ENCODE measurements at regions not wholly inside any gene's neighbourhood (a gene's known extent, or its start where the extent isn't known, plus 50 kb on each side); places are given as distances from the start of the nearest gene placed in this dataset.

GRCh38 chr18:70762812-70763211, 474.0 kb downstream of the SOCS6 start:
- no peak overlapping the region for H3K4me3 ChIP-seq (ENCODE audit: low read depth, poor library complexity, severe bottlenecking)
- no peak for DNase-seq (ENCODE audit: low spot score in 2 of 2)
- no peak for TF ChIP-seq POLR2A (IDR thresholded peaks at IDR 0.05)
- TF ChIP-seq CTCF (IDR thresholded peaks at IDR 0.05): no peak
- intact Hi-C loops (cut with DNase I; ENCODE audit: low total_unique reads): no loop called here
- 77 to 80% methylated on average over 4 of the region's 4 CpGs for WGBS, 2 donors

GRCh38 chr18:70758780-70759179, 469.9 kb downstream of the SOCS6 start:
- intact Hi-C loops (cut with DNase I; ENCODE audit: low total_unique reads): no loop called here
- WGBS, 2 donors: 84 to 90% methylated on average over 6 of the region's 6 CpGs
- no peak overlapping the region for H3K4me3 ChIP-seq (ENCODE audit: low read depth, poor library complexity, severe bottlenecking)

GRCh38 chr18:70754486-70754885, 465.6 kb downstream of the SOCS6 start:
- TF ChIP-seq CTCF (IDR thresholded peaks at IDR 0.05) (no peak), POLR2A (IDR thresholded peaks at IDR 0.05) (no peak)
- no peak for DNase-seq (ENCODE audit: low spot score in 2 of 2)
- intact Hi-C loops (cut with DNase I; ENCODE audit: low total_unique reads): no loop called here
- no peak overlapping the region for H3K4me3 ChIP-seq (ENCODE audit: low read depth, poor library complexity, severe bottlenecking)
- 0 to 26% methylated on average over 1 of the region's 1 CpG for WGBS, 2 donors

More at GRCh38 chr18:70758780-70759179, 469.9 kb downstream of the SOCS6 start:
- TF ChIP-seq POLR2A (IDR thresholded peaks at IDR 0.05): no peak
- no peak for TF ChIP-seq CTCF (IDR thresholded peaks at IDR 0.05)
- DNase-seq (ENCODE audit: low spot score in 2 of 2): peak in 1 of 2 donors; percentile 75

DNA sequence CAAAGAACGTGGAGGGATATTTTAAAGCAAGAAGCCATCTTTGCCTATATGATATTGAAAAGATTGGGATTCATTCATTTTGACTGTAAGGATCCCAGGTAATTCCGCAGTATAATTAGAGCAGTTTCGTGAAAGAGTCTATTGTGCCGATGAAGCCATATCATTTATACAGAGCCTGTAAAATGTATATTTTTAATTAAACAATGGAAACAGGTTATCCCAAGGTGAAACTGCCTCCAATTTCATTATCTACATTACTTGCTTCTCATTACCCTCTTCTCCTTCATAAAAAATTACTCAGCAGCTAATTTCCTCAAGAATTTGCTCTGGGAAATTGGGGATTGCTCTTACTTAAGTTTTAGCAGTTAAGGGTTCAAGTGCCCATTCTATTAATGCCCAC, 444.1 kb downstream of the SOCS6 start:
- DNase-seq (ENCODE audit: low spot score in 2 of 2): no peak
- H3K4me3 ChIP-seq (ENCODE audit: low read depth, poor library complexity, severe bottlenecking): no peak overlapping the region
- intact Hi-C loops (cut with DNase I; ENCODE audit: low total_unique reads): no loop called here
- TF ChIP-seq CTCF (IDR thresholded peaks at IDR 0.05): no peak
- no peak for TF ChIP-seq POLR2A (IDR thresholded peaks at IDR 0.05)
- WGBS, 2 donors: 90% methylated on average over 4 of the region's 4 CpGs

DNA sequence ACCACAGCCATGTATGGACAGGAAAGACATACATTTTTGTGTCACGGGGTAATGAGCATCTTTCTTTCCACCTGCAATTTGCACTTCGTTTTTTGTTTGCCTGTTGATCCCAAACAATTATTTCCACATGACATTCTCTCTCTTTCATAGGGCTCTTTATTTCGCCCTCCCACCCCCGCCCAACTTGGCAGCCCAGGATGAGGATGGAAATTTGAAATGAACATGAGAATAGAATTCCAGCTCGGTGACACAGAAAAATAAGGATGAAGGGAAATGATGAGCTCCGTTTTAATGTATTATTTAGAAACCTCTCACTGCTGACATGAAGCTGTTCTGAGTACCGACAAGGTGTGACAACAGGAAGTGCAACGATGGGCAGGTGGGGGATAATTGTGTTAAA, 443.3 kb downstream of the SOCS6 start:
- 70 to 72% methylated on average over 8 of the region's 8 CpGs for WGBS, 2 donors
- TF ChIP-seq CTCF (IDR thresholded peaks at IDR 0.05) (no peak), POLR2A (IDR thresholded peaks at IDR 0.05) (no peak)
- no peak for DNase-seq (ENCODE audit: low spot score in 2 of 2)
- H3K4me3 ChIP-seq (ENCODE audit: low read depth, poor library complexity, severe bottlenecking): no peak overlapping the region
- intact Hi-C loops (cut with DNase I; ENCODE audit: low total_unique reads): no loop called here

DNA sequence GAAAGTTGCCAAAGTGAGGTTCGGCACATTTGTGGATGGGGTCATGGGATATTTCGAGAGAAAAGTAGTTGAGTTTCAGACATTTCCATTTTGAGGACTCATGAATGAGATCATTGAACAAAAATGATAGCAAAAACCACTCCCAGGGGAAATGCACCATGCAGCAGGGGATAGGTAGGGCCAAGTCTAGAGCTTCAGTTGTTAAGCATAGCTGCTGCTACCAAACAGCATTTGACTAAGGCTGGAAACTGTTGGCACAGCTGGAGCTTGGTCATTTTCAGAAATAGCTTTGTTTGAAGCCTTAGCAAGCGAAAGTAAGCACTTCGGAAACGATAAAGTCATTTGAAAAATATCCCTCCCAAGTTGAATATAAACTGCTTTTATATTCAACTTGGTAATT, 431.8 kb downstream of the SOCS6 start:
- WGBS, 2 donors: 80 to 85% methylated on average over 5 of the region's 5 CpGs
- no peak for DNase-seq (ENCODE audit: low spot score in 2 of 2)
- no peak overlapping the region for H3K4me3 ChIP-seq (ENCODE audit: low read depth, poor library complexity, severe bottlenecking)
- TF ChIP-seq CTCF (IDR thresholded peaks at IDR 0.05): no peak
- TF ChIP-seq POLR2A (IDR thresholded peaks at IDR 0.05): no peak
- intact Hi-C loops (cut with DNase I; ENCODE audit: low total_unique reads): no loop called here
